ENCODE measurements at regions not wholly inside any gene's neighbourhood (a gene's known extent, or its start where the extent isn't known, plus 50 kb on each side); places are given as distances from the start of the nearest gene placed in this dataset.

- TF ChIP-seq CTCF (IDR thresholded peaks at IDR 0.05; ENCODE audit: low read length) (no peak), EZH2phosphoT487 (IDR thresholded peaks at IDR 0.05; ENCODE audit: low read length) (no peak)
Observed at GRCh38 chr5:155831491-155831890, 495.5 kb upstream of the SGCD start.

Data from MM.1S (cell line).